GM12878 (cell line): ENCODE measurements at regions not wholly inside any gene's neighbourhood (a gene's known extent, or its start where the extent isn't known, plus 50 kb on each side); places are given as distances from the start of the nearest gene placed in this dataset.

ENCODE experiments used
- ATAC-seq: fragments of 200-7000 bp; cut with Tn5 transposase; 3 replicates; pipeline ENCODE4 v1.9.1; 2020; ENCODE audit warnings: mild to moderate bottlenecking, moderate library complexity
- BruUV-seq: library from RNA; stranded (reverse); fragments of 400-500 nt; replicated peaks from 2 replicates; lab custom pipeline; 2021; lab: Mats Ljungman, UMichigan
- CTCF ChIA-PET: fragments of 300-600 bp; sonication (Branson Sonifier 250); formaldehyde crosslinking; extraction: SDS; loops from one replicate; lab custom pipeline; 2021; ENCODE audit warnings: inconsistent platforms; lab: Yijun Ruan, JAX
- POLR2A ChIA-PET: fragments of 350-600 bp; formaldehyde crosslinking; extraction: SDS; loops from one replicate; lab custom pipeline; 2021; ENCODE audit warnings: inconsistent platforms; lab: Charles Lee
- RAD21 ChIA-PET: fragments of 300-600 bp; sonication (Branson Sonifier 250); formaldehyde crosslinking; loops from one replicate; lab custom pipeline; 2023; ENCODE audit warnings: antibody characterized with exemption; ENCODE audit not compliant: unreplicated experiment; lab: Charles Lee
- SMC1A ChIA-PET: fragments of 300-600 bp; sonication (Branson Sonifier 250); formaldehyde crosslinking; loops from one replicate; lab custom pipeline; 2023; ENCODE audit not compliant: unreplicated experiment, uncharacterized antibody; lab: Charles Lee
- DNase-seq: peaks from one replicate; pipeline ENCODE4 v3.0.0-alpha.2; 2011; ENCODE audit warnings: low read depth, low spot score
- FAIRE-seq: peaks from 3 replicates; lab custom pipeline; 2011; peaks lifted over from hg19 to GRCh38; lab: Jason Lieb, UNC
- H2AFZ ChIP-seq: 2 replicates; pipeline ENCODE4 v1.6.0; 2011; ENCODE audit warnings: low read depth, low read length, control low read depth; ENCODE audit not compliant: control insufficient read depth
- H3K27ac ChIP-seq: 2 replicates; pipeline ENCODE4 v1.5.1; 2011; ENCODE audit warnings: control low read depth; ENCODE audit not compliant: control insufficient read depth, insufficient read depth
- H3K27me3 ChIP-seq, 2 experiments: replicated peaks in 1 of 2; 2 replicates each; pipeline versions ENCODE4 v1.6.0 to v1.6.1; 2011; ENCODE audit warnings: low read length in 1 of 2; ENCODE audit not compliant: control insufficient read depth in 2 of 2, insufficient read depth in 2 of 2
- H3K36me3 ChIP-seq, 2 experiments: 2 replicates each; pipeline ENCODE4 v1.5.1; 2011; ENCODE audit warnings: low read length in 1 of 2; ENCODE audit not compliant: control insufficient read depth in 2 of 2, insufficient read depth in 2 of 2
- H3K4me1 ChIP-seq: 2 replicates; pipeline ENCODE4 v1.6.1; 2011; ENCODE audit warnings: mild to moderate bottlenecking, low read length, moderate library complexity, mixed read lengths; ENCODE audit not compliant: control insufficient read depth, insufficient read depth
- H3K4me2 ChIP-seq: 2 replicates; pipeline ENCODE4 v1.6.0; 2011; ENCODE audit warnings: control low read depth; ENCODE audit not compliant: control insufficient read depth, insufficient read depth
- H3K4me3 ChIP-seq: fragments of 200-600 bp; sonication (generic); 2 replicates; pipeline ENCODE4 v1.5.1; 2016
- H3K79me2 ChIP-seq: 2 replicates; pipeline ENCODE4 v1.6.0; 2011; ENCODE audit warnings: low read length; ENCODE audit not compliant: control insufficient read depth, insufficient read depth
- H3K9ac ChIP-seq: 2 replicates; pipeline ENCODE4 v1.8.0; 2011; ENCODE audit warnings: low read length, control low read depth, mixed read lengths; ENCODE audit not compliant: control insufficient read depth, insufficient read depth
- H3K9me3 ChIP-seq: replicated peaks from 3 replicates; pipeline ENCODE4 v1.5.1; 2011; ENCODE audit warnings: mild to moderate bottlenecking, low read length; ENCODE audit not compliant: control insufficient read depth, insufficient read depth
- H4K20me1 ChIP-seq: 2 replicates; pipeline ENCODE4 v1.6.0; 2011; ENCODE audit not compliant: control insufficient read depth, insufficient read depth
- CEBPZ ChIP-seq: fragments of 150-350 bp; IDR thresholded peaks from 2 replicates; pipeline ENCODE4 v1.6.1; 2016; ENCODE audit warnings: low read depth, low read length
- CREB1 ChIP-seq: IDR thresholded peaks from 2 replicates; pipeline ENCODE4 v1.6.1; 2012; ENCODE audit warnings: low read depth, mild to moderate bottlenecking, inconsistent platforms
- HDGF ChIP-seq: fragments of 450-650 bp; IDR thresholded peaks from 2 replicates; pipeline ENCODE4 v1.6.1; 2016; ENCODE audit warnings: antibody characterized with exemption
- HSF1 ChIP-seq: fragments of 150-350 bp; IDR thresholded peaks from 2 replicates; pipeline ENCODE4 v1.6.1; 2014; ENCODE audit warnings: mild to moderate bottlenecking, low read depth, low read length
- LARP7 ChIP-seq: fragments of 450-650 bp; IDR thresholded peaks from 2 replicates; pipeline ENCODE4 v1.6.1; 2017; ENCODE audit warnings: mild to moderate bottlenecking
- MYB ChIP-seq: fragments of 150-350 bp; IDR thresholded peaks from 2 replicates; pipeline ENCODE4 v1.6.1; 2014; ENCODE audit warnings: mild to moderate bottlenecking, low read depth, low read length, borderline replicate concordance
- SIN3A ChIP-seq: IDR thresholded peaks from 2 replicates; pipeline ENCODE4 v1.6.1; 2012; ENCODE audit warnings: low read depth, low read length, improper control_type of control experiment
- SIX5 ChIP-seq: IDR thresholded peaks from 2 replicates; pipeline ENCODE4 v1.6.1; 2011; ENCODE audit warnings: mild to moderate bottlenecking, low read depth, low read length, moderate library complexity; ENCODE audit not compliant: severe bottlenecking
- TCF7 ChIP-seq: IDR thresholded peaks from 2 replicates; pipeline ENCODE4 v1.6.1; 2014; ENCODE audit warnings: antibody characterized with exemption, borderline replicate concordance
- USF1 ChIP-seq: IDR thresholded peaks from 2 replicates; pipeline ENCODE4 v1.6.1; 2011; ENCODE audit warnings: borderline replicate concordance, low read depth, mild to moderate bottlenecking, moderate library complexity, mixed read lengths, low read length; ENCODE audit not compliant: insufficient read depth; ENCODE audit errors: extremely low read length
- ZBTB4 ChIP-seq: fragments of 450-650 bp; formaldehyde crosslinking; IDR thresholded peaks from 2 replicates; pipeline ENCODE4 v1.4.0; 2022; ENCODE audit warnings: mild to moderate bottlenecking, moderate library complexity
- ZNF217 ChIP-seq: fragments of 450-650 bp; IDR thresholded peaks from 2 replicates; pipeline ENCODE4 v1.6.1; 2017; ENCODE audit warnings: antibody characterized with exemption, mild to moderate bottlenecking
- ZNF384 ChIP-seq: IDR thresholded peaks from 2 replicates; pipeline ENCODE4 v1.6.1; 2012; ENCODE audit warnings: low read depth, mild to moderate bottlenecking, low read length, improper control_type of control experiment, borderline replicate concordance
- in situ Hi-C: fragments of 300-500 bp; cut with MboI; formaldehyde crosslinking; loops from 9 replicates; pipeline ENCODE4 v1.14.3; 2018; ENCODE audit warnings: mixed read lengths
- intact Hi-C: fragments of 100-400 bp; cut with micrococcal nuclease; formaldehyde crosslinking; loops from one replicate; pipeline ENCODE4 v1.14.2; 2022; ENCODE audit not compliant: unreplicated experiment

- no peak for TF ChIP-seq HSF1
- no peak for TF ChIP-seq CEBPZ
Observed at GRCh38 chr10:108561649-108562048, 1361.7 kb downstream of the XPNPEP1 start (continued).

GRCh38 chr10:108560488-108560887 is 1362.8 kb downstream of the XPNPEP1 start:
- no peaks in the 10 kb centered on the region for H3K36me3 ChIP-seq
- ATAC-seq (no peak), DNase-seq (no peak), FAIRE-seq (no peak)
- H4K20me1 ChIP-seq: no peaks in the 10 kb centered on the region
- H3K9ac ChIP-seq: no peak overlapping the region
- no peak overlapping the region for H3K4me3 ChIP-seq
- in situ Hi-C loops: no loop called here
- RAD21 ChIA-PET: interaction anchor here (1.3 kb wide), 1 partner anchor 16 kb away, joined by 3 read pairs; no protein-coding TSS in a partner anchor
- H3K4me2 ChIP-seq: no peak overlapping the region
- no peak overlapping the region for H2AFZ ChIP-seq
- POLR2A ChIA-PET: no interaction called here
- H3K79me2 ChIP-seq: no peaks in the 10 kb centered on the region
- H3K27me3 ChIP-seq: no peaks in the 10 kb centered on the region
- SMC1A ChIA-PET: interaction anchor here (0.9 to 1.7 kb wide), 3 partner anchors 15 to 29 kb away, joined by 4 read pairs; no protein-coding TSS in a partner anchor
- no TSS peak for BruUV-seq
- H3K27ac ChIP-seq: no peak overlapping the region
- intact Hi-C loops: no loop called here
- no peaks in the 10 kb centered on the region for H3K4me1 ChIP-seq
- CTCF ChIA-PET: no interaction called here
- H3K9me3 ChIP-seq: no peaks in the 10 kb centered on the region
- TF ChIP-seq TCF7 (no peak), ZNF217 (no peak), LARP7 (no peak), HSF1 (no peak), MYB (no peak), HDGF (no peak), ZNF384 (no peak), CREB1 (no peak), SIX5 (no peak), ZBTB4 (no peak), SIN3A (no peak), USF1 (no peak)
